ENCODE measurements at regions not wholly inside any gene's neighbourhood (a gene's known extent, or its start where the extent isn't known, plus 50 kb on each side); places are given as distances from the start of the nearest gene placed in this dataset.

DNA sequence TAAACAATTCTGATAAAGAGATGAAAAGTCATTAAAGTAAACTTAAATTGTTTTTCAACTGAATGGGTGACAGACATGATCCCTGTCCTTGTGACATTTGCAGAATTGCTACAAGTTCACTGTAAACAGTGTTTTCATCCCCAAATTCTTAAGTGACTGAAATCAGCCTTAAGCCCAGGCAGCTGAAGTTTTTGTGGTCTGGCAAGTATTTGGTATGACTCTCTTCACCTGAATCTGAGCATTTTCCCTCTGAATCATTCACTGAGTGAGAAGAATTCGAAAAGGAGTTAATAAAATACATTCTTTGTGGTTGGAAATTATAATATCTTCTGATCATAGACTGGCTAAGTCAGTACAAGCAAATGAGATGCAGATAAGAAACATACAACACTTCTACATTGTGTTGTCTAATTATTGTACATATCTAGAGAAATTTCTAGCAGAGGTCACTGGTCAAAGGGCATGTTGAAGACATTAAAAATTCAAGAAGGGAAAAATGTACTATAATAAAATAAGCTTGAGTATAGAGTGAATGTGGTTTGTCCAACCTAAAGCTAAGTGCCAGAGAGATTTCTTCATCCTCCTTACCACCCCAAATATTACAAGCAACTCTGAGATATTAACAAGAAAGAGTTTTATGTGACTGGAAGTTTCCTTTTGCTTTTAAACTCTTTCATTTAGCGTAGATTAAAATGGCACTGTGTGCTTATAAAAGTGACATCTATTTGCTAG, 177.8 kb upstream of the DIO2 start:
- H3K4me1 Mint-ChIP-seq: no peaks in the 10 kb centered on the region

DNA sequence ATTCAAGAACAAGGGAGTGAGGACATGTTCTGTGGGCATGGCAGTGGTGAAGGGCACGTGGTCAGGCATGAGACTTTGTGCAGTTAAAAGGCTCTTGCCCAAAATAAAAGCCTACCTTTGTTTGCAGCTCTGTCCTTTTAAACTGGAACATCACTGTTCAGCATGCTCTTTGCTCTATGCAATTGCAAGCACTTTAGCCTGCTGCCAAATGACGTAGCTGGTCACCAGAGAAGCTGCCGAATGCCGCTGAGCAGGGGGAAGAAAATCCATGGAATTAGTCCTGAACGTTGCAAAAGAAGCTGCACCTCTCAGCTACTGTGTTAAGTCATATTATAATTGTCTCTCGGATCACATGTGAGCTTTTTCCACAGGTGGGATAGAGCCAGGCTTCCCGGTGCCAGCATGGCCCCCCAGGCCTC, 176.3 kb upstream of the DIO2 start:
- Mint-ChIP-seq H3K4me1 (no peaks in the 10 kb centered on the region), H3K4me3 (no peak overlapping the region), H3K9me3 (no peaks in the 10 kb centered on the region), H3K36me3 (ENCODE audit: low read depth) (no peaks in the 10 kb centered on the region), H3K27me3 (ENCODE audit: low read depth, poor library complexity) (peaks cover 4% of the 10 kb centered on the region), H3K27ac (no peak overlapping the region)
- TF ChIP-seq, protein P1, sequence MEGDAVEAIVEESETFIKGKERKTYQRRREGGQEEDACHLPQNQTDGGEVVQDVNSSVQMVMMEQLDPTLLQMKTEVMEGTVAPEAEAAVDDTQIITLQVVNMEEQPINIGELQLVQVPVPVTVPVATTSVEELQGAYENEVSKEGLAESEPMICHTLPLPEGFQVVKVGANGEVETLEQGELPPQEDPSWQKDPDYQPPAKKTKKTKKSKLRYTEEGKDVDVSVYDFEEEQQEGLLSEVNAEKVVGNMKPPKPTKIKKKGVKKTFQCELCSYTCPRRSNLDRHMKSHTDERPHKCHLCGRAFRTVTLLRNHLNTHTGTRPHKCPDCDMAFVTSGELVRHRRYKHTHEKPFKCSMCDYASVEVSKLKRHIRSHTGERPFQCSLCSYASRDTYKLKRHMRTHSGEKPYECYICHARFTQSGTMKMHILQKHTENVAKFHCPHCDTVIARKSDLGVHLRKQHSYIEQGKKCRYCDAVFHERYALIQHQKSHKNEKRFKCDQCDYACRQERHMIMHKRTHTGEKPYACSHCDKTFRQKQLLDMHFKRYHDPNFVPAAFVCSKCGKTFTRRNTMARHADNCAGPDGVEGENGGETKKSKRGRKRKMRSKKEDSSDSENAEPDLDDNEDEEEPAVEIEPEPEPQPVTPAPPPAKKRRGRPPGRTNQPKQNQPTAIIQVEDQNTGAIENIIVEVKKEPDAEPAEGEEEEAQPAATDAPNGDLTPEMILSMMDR (IDR thresholded peaks at IDR 0.05): no peak
- no peak for DNase-seq

More for the DNA sequence above, 177.8 kb upstream of the DIO2 start:
- TF ChIP-seq, protein P1 (IDR thresholded peaks at IDR 0.05): no peak
- DNase-seq: no peak
- Mint-ChIP-seq H3K36me3 (ENCODE audit: low read depth) (no peaks in the 10 kb centered on the region), H3K4me3 (no peak overlapping the region), H3K27ac (no peak overlapping the region), H3K27me3 (ENCODE audit: low read depth, poor library complexity) (peaks cover 4% of the 10 kb centered on the region), H3K9me3 (no peaks in the 10 kb centered on the region)

DNA sequence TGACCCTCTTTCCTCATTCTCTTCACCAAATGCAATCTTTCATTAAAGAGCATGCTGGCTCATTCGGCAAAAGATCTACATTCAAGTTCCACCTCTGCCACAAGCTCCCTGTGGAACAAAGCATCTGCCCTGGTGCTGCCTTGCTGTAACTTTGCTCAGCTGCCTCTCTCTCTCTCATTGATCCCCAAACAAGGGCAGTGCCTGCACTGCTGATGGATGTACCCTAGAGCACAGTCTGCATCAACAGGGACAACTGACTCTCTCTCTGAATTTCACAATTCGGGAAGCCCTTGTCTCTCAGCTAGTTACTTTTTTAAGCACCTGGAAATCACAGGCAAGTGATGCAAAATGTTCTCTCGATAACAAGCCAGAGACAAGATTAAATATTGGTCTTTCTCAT, 174.0 kb upstream of the DIO2 start:
- Mint-ChIP-seq H3K4me1 (no peaks in the 10 kb centered on the region), H3K36me3 (ENCODE audit: low read depth) (no peaks in the 10 kb centered on the region), H3K4me3 (no peak overlapping the region), H3K27me3 (ENCODE audit: low read depth, poor library complexity) (peaks cover 6% of the 10 kb centered on the region), H3K9me3 (no peaks in the 10 kb centered on the region), H3K27ac (peak overlapping the region; percentile 6)
- TF ChIP-seq, protein P1 (IDR thresholded peaks at IDR 0.05): no peak
- no peak for DNase-seq

GRCh38 chr14:80383223-80383622, 171.9 kb upstream of the DIO2 start:
- Mint-ChIP-seq H3K4me3 (no peak overlapping the region), H3K36me3 (ENCODE audit: low read depth) (no peaks in the 10 kb centered on the region), H3K27ac (no peak overlapping the region), H3K9me3 (no peaks in the 10 kb centered on the region), H3K27me3 (ENCODE audit: low read depth, poor library complexity) (peaks cover 4% of the 10 kb centered on the region), H3K4me1 (no peaks in the 10 kb centered on the region)
- DNase-seq: no peak
- TF ChIP-seq, protein P1 (IDR thresholded peaks at IDR 0.05): no peak

DNA sequence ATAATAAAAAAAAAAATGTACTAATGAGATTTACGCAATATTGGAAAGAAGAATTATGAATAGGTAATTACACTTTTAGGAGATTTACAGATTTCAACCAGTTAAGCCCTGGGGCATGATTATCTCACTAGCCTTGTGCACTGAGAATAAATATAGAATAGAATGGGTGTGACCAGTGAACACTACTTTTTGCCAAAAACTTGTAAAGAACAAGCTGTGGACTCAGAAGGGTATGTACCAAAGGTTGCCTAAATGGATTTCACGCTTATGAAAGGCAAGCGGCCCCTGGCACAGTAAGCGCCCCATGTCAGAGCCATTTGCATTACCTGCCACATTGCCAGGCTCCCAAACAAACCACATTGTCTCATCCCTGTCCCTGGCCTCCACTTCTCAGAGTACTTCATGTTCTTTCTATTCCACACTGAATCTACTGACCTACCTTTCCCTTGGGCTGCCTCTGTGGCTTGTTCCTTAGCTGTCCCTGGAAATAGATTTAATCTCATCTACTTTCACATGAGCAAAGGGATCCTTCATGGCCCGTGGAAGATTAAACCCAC, 170.6 kb upstream of the DIO2 start:
- TF ChIP-seq, protein P1 (IDR thresholded peaks at IDR 0.05): no peak
- DNase-seq: no peak
- H3K27ac Mint-ChIP-seq: no peak overlapping the region
- H3K36me3 Mint-ChIP-seq (ENCODE audit: low read depth): no peaks in the 10 kb centered on the region
- peaks cover 4% of the 10 kb centered on the region for H3K27me3 Mint-ChIP-seq (ENCODE audit: low read depth, poor library complexity)
- no peaks in the 10 kb centered on the region for H3K4me1 Mint-ChIP-seq
- no peak overlapping the region for H3K4me3 Mint-ChIP-seq
- no peaks in the 10 kb centered on the region for H3K9me3 Mint-ChIP-seq

- no peak for DNase-seq
- no peak overlapping the region for H3K4me3 Mint-ChIP-seq
- H3K9me3 Mint-ChIP-seq: no peaks in the 10 kb centered on the region
- no peaks in the 10 kb centered on the region for H3K36me3 Mint-ChIP-seq (ENCODE audit: low read depth)
- peaks cover 4% of the 10 kb centered on the region for H3K27me3 Mint-ChIP-seq (ENCODE audit: low read depth, poor library complexity)
- TF ChIP-seq, protein P1 (IDR thresholded peaks at IDR 0.05): no peak
- H3K4me1 Mint-ChIP-seq: no peaks in the 10 kb centered on the region
- no peak overlapping the region for H3K27ac Mint-ChIP-seq
These were observed 167.7 kb upstream of the DIO2 start for GRCh38 chr14:80379035-80379434.
